ENCODE measurements at regions not wholly inside any gene's neighbourhood (a gene's known extent, or its start where the extent isn't known, plus 50 kb on each side); places are given as distances from the start of the nearest gene placed in this dataset.
"Not testable (repeated sequence)": the region's sequence is repeated elsewhere in the genome, so short reads cannot be mapped to it uniquely, and the experiment has no call there.

DNA sequence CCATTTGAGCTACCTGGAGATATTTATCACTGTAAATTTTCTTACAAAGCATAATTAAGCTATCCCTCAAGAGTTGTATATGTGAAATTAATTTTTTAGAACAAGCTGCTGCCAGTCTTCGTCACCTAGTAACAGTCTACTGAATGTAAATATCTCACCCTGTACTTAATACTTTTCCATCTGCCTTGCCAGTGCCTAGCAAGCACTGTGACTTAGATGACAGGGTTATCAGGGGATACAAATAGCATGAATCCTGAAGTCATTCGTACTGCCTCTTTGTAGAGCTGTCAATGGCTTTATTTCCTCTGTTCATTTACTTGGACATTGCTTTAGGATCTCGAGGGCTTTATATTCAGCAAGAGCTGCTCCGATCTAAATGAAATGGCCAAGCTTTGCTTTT lies 763.6 kb downstream of the ADCYAP1 start:
- no peak for DNase-seq (ENCODE audit: low spot score)

DNA sequence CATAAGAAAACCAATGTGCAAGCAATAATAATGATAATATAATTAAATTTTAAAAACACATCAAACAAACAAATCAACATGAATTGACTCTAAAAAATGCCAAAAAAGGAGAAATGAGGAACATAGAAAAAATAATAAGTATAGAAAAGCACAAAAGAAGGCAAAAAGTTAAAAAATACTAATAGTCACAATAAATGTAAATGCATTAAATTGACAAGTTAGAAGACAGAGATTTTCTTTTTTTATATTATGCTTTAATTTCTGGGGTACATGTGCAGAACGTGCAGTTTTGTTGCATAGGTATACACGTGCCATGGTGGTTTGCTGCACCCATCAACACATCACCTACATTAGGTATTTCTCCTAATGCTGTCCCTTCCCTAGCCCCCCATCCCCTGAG lies 767.0 kb downstream of the ADCYAP1 start:
- DNase-seq (ENCODE audit: low spot score), result not testable (repeated sequence)

DNA sequence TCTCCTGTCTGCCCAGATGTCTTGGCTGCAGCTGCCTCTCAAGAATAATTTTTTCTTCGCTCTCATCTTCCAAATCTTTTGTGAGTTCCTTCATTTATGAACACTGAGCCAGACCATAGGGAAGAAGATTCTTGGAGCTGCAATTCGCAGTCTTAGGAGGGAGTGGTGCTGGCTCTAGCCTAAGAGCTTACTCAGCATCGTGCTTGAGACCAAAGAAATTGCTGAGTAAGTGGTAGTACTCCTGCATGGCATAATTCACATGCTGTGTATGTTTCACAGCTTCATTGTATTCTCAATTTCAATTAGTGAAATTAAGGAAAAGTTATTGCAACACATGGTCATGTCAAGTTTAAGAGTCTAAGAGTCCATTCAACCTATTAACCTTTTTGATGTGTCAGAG lies 771.7 kb downstream of the ADCYAP1 start:
- no peak for DNase-seq (ENCODE audit: low spot score)

DNA sequence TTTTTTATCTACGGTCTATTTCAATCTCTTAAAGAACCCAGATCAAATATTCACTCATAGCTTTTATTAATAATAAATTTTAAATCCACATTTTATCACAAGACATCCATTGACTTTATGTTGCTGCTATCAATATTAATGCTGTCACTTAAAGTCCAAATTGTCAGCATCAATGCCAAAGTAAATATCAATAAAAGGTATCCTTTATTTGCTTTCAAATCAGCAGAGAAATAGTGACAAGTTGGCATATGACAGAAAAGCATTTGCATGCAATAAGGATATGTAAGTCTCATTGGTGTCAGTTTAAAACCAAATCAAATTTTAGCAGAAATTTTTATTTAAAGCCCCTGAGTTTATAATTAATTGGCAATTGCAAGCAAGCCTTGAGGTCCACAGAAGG lies 775.4 kb downstream of the ADCYAP1 start:
- no peak for DNase-seq (ENCODE audit: low spot score)

DNA sequence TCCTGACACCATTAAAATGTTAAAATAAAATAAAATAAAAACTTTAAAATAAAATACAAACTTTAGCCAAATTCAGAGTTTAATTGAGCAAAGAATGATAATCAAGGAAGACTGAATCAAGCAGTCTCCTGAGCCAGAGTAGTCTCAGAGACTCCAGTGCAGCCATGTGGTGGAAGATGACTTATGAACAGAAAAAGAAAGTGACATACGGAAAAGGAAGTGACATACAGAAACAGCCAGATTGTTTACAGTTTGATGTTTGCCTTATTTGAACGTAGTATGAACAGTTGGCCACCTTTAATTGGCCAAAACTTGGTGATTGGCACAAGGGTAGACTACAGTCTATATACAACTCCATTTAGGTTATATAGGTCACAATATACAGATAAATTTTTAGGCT lies 787.2 kb downstream of the ADCYAP1 start:
- DNase-seq (ENCODE audit: low spot score), result no peak

DNA sequence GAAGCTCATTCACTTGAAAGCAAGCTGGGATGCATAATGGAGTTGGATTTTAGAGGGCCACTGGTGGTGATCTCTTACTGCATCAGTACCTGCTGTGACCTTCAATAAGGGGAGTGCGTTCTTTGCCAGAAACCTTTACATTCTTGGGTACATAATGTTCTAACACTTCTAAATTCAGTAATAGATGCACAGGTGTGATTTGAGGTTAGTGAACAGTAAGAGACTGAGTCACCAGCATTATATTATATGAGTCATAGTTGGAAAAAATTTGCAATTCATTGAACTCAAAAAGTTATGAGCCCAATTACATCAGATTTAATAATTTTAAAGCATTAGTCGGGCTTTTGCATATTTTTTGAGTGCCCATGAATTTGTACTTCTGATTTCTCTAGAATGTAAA lies 803.3 kb downstream of the ADCYAP1 start:
- no peak for DNase-seq (ENCODE audit: low spot score)

DNA sequence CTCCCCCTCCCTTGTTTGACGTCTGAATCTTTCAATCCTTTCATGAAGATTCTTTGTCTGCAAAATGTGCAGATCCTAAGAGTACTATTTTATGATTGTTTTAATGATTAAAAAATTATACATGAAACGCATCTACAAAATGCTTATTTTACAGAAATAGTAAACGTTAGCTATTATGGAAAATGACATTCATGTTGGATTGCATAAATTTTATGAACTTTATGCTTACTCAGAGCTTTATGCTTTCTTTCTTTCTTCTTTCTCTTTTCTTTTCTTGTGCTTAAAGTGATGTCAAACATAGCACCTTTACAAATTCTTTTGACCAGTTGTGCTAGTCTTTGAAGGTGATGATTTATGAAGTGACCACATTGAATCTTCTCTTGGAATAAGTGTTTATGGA lies 805.4 kb downstream of the ADCYAP1 start:
- DNase-seq (ENCODE audit: low spot score), result no peak

DNA sequence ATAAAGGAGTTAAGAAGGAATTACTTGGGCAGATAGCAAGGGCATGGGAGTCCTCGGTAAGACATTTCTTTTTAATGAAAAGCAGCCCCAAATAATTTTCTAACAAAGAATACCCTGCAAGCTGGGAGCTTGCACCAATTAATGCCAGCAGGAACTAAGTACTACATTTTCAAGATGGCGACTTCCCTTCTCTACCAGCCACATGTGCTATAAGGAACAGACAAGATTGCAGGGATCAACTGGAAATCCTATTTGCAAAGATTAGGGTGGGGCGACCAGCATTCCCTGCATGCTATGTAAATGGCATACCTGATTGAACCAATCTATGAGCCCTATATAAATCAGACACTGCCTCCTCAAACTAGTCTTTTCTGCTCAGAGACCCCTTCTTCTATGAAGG lies 827.5 kb downstream of the ADCYAP1 start:
- no peak for DNase-seq (ENCODE audit: low spot score)

DNA sequence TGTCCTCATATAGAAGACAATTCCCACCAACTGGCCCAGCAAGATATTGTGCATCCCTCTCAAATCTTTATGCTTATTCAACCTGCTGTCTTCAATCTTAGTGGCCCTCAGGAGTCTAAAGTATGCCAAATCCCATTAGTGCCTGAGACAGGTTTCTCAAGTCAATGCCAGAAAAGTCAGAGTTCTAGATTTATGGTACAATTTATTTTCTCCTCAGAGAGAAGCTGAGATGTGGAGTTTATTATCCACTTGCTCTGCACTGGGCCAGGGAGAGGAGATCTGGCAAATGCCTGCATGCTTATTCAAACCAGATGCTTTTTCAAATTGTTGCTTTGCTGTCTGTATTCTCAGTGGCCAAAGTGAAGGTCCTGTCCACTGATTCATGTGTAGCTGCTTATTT lies 825.2 kb downstream of the METTL4 start:
- no peak for DNase-seq (ENCODE audit: low spot score)

DNA sequence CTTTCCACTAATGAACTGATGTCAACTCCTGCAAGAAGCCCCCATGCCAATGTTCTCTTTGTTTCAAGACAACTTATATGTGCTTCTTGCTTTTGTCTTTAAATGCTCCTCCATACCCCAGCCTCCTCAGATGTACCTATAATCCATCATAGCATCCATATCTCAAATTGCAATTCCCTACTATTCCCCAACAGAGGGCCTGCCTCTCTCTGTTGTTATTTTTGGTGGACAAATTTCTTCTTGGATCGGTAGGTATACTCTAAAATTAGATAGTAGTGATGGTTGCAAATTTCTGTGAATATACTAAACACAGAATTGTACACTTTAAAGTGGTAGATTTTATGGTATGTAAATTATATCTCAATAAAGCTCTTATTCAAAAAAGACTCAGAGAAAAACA lies 820.1 kb downstream of the METTL4 start:
- DNase-seq (ENCODE audit: low spot score), result no peak

DNA sequence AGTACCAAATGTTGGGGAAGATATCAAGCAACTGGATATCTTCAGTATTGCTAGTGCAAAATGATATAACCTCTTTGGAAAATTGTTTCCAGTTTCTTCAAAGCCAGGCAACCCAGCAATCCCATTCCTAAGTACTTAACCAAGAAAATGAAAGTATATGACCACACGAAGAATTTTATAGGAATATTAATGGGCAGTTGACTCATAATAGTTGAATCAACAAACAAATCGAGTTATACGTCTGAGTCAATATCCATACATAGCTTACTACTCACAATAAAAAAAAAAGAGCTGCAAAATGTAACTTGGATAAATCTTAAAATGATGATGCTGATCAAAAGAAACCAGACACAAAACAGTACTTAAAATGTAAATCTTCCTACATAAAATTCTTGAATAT lies 810.4 kb downstream of the METTL4 start:
- DNase-seq (ENCODE audit: low spot score), result no peak

DNA sequence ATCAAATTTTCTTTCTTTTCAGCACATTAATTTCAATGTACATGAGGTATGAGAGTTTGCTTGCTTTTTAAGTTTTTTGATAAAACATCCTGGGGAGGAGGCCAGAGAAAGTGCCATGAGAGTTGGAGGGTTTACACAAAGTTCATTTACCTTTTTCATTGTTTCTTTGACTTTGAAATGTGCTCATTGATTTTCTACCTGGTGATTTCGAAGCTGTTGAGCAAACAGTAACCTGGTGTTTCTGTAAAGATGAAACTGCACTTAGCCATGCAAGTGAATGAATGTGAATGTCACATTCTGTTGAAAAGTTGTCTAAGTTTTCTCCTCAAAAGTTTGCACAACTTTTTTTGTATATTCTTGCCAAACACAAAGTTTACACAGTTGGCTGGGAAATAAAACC lies 797.0 kb downstream of the METTL4 start:
- no peak for DNase-seq (ENCODE audit: low spot score)

DNA sequence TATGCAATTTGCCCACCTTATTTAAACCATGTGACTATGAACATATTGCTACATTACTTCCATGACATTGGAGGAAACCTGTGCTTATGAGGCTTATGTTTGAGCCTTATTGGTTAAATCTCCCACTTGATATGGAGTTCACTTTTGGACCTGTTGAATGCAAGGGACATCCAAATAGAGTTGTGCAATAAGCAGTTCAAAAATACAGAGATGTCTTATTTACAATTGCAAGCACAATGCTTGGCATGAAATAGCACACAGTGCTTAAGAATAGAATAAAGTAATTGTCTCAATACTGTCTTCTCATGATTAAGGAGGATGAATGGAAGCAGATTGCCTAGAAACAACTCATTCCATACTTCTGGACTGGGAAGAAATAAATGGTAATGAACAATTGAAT lies 793.5 kb downstream of the METTL4 start:
- no peak for DNase-seq (ENCODE audit: low spot score)

DNA sequence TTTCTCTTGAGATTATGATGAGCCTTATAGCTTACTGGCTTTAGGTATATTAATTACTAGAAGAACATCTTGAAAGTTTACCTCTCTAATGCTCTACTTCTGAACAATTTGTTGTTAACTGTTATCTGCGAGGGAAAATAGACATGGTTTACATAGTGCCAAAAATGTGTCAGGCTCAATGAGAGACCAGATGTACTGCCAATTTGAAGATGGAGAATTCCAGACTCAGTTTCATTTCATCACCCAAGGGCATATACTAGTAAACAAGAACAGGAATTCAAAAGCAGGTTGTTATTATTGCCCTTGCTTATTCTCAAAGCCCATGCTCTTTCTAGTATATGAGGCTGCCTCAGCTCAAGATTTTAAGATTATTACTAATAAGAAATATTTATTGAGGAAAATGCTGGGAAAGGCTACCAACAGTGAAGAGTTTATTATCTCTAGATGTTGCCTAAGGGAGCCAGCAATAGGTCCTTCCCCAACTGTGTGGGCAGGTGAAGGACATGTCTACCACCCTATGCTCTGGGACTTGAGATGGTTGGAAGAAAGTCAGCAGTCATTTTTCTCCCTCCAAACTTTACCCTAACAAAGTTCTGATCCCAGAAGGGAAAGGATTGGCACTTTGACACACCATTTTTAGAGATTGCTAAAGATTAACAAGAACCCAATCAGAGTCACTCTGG lies 792.7 kb downstream of the METTL4 start:
- DNase-seq (ENCODE audit: low spot score), result no peak

DNA sequence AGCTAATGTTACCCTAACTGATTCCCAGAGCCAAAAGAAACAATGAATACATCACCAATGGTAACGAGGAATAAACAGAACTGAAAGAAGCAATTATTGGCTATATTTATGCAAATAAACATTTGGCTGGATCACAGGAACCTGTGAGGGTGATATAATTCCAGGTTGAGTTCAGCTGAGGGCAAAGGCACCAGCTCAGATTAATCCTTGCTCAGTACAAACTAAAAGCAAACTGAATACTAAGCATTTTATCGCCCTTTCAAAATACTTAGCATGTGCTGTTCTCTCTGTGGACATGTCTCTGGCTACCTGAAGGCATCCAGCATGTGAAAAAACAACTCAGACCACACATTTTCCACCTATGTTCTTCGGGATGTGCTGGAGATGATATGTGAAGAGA lies 791.7 kb downstream of the METTL4 start:
- DNase-seq (ENCODE audit: low spot score), result no peak

DNA sequence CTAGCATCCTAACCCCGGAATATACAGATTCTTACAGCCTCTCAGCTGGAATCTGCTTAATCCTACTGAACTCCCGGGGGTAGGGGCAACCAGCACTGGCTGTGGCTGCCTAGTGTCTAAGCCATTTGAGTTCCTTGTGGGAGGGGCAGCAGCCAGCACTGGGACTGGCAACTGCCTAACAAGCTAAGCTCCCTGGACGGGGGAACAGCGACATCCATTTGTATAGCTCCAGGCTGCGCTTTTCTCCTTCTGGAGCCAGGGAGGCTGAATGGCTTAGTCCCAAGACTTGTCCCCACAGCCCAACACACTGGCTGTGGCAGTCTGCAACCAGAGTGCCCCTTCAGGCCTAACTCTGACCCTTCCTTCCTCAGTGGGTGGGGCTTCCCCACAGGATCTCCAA lies 787.2 kb downstream of the METTL4 start:
- no peak for DNase-seq (ENCODE audit: low spot score)

DNA sequence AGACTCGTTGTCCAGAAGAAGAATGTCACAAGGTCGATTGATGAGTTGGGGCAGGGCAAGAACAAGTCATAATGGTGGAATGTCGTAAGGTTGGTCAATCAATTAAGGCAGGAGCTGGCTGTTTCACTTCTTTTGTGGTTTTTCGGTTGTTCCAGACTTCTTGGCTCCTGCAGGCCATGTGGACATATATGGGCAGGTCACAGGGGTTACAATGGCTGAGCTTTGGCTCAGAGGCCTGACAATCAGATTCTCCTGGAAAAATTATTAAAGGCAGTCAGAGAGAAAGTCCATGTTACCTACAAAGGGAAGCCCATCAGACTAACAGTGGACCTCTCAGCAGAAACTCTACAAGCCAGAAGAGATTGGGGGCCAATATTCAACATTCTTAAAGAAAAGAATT lies 785.3 kb downstream of the METTL4 start:
- not testable (repeated sequence) for DNase-seq (ENCODE audit: low spot score)

DNA sequence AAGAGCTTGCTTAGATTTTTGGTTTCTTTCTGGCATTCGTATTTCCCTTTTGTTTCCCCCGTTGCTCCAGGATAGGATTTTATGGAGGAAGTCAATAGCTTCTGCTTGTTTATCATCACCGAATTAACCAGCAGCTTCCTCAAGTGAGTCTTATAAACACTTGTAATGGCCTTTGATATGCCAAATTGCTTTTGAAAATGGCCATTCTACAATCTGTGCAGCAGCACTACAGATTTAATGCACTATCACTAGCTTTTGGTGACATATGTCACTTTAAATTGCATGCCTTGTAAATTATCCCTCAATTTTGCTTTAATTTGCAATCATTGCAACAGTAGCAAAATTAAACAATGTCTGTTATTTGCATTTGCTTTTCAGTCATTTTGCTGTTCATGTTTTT lies 774.7 kb downstream of the METTL4 start:
- DNase-seq (ENCODE audit: low spot score), result no peak

DNA sequence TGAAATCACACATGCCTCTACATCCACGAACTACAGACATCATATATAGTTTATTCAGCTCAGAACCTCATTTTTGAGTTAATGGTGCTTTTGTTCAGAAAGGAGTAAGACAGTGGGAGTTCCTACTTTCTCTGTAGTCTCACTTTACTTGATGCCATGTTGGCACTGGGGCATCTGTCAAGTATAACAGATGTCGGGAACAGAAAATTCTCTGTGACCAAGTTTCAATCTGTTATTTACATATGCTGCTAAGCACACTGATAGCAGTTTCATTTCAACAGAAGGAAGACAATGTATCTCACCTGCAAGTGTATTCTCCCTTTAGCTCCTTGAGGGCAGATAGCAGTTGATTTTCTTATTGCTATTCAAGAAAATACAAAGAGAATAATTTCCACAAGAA lies 774.1 kb downstream of the METTL4 start:
- no peak for DNase-seq (ENCODE audit: low spot score)

DNA sequence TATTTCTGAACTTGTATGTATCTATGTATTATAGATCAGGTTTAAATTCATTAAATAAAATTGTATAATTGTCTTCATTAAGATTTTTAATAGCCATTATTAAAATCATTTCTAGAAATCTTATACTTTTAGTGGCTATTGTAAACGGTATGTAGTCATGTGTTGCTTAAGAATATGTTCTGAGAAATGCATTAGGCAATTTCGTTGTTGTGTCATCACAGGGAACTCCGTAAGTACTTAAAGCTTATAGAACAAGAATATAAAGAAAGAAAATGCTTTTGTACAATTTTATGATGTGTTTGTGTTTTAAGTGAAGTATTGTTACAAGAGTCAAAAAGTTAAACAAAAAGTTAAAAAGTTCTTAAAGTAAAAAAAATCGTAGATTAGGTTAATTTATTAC lies 765.8 kb downstream of the METTL4 start:
- no peak for DNase-seq (ENCODE audit: low spot score)

DNA sequence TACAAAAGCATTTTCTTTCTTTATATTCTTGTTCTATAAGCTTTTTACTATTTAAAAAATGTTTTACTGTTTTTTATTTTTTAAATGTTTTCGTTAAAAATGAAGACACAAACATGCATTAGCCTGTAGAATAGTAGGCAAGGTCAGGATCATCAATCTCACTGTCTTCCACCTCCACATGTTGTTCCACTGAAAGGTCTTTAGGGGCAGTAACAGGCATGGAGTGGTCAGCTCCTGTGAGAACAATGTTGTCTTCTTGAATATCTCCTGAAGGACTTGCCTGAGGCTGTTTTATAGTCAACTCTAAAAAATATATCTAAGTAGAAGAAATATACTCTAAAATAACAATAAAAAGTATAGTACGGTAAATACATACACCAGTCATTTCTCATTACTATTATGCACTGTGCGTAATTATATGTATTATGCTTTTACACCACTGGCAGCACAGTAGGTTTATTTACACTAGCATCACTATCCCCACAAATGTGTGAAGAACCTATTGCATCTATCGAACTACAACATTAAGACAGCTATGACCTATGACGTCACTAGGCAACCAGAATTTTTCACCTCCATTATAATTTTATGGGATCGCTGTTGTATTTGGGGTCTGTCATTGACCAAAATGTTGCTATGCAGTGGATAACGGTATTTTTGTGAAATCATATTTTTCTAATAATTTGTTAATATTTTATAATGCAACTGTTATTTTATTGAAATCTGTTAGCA lies 764.3 kb downstream of the METTL4 start:
- DNase-seq (ENCODE audit: low spot score), result no peak

DNA sequence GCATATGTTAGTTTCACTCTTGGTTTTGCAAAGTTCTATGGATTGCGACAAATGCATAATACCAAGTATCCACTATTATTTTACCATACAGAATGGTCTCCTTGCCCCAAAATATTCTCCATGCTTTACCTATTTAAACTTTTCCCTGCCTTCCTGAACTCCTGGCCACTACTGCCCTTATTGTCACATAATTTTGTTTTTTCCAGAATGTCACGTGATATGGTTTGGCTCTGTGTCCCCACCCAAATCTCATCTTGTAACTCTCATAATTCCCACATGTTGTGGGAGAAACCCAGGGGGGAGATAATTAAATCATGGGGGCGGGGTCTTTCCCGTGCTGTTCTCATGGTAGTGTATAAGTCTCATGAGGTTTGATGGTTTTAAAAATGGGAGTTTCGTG lies 760.0 kb downstream of the METTL4 start:
- DNase-seq (ENCODE audit: low spot score), result no peak

DNA sequence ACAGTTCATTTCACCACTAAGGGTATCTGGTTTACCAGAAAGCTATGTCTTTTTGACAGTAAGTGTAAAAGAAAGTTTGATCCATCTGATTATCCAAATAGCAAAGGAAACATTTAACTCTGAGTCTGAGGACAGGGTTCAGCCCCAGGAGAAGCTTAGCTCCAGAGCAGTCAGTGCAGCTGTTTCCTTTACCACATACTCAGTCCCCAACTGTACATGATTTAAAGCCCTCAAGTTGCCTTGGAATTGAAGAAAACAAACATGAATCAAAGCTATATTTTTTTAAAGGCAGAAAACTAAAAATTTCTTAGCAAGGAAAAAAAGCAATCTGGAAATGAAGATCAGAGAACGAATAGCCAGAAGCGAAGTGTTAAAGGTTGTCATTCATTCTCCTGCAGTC lies 746.0 kb downstream of the METTL4 start:
- DNase-seq (ENCODE audit: low spot score), result no peak

DNA sequence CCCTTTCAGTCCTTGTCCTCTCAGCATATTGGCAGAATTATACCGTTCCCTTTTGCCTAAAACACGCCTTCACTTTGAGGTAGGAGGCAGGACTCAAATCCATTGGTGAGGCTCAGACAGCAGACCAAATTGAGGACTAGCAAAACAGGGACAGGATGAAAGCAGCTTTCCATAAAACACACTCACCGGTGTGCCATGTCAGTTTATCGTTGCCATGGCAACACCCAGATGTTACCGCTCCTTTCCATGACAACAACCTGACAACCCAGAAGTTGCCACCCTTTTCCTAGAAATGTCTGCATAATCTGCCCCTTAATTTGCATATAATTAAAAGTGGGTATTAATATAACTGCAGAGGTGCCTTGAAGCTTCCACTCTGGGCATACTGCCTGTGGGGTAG lies 730.4 kb downstream of the METTL4 start:
- no peak for DNase-seq (ENCODE audit: low spot score)

All from CD4-positive, alpha-beta T cell treated with Interleukin-15 for 4 hours (primary cell).